ENCODE measurements at regions not wholly inside any gene's neighbourhood (a gene's known extent, or its start where the extent isn't known, plus 50 kb on each side); places are given as distances from the start of the nearest gene placed in this dataset.

GRCh38 chr10:44803862-44804261, 107.3 kb upstream of the TMEM72 start:
- H4K20me1 ChIP-seq (ENCODE audit: control insufficient read depth, extremely low read depth, insufficient read depth, low read length) = no peaks in the 10 kb centered on the region
- DNase-seq (ENCODE audit: low read depth in 2 of 2) = no peak
- no peak overlapping the region for H3K4me3 ChIP-seq (replicated peaks in 1 of 4; ENCODE audit: control extremely low read depth in 1 of 4, insufficient read depth in 1 of 4, low read depth in 3 of 4, low read length in 4 of 4)
- peaks cover 8% of the 10 kb centered on the region for H3K4me1 ChIP-seq (ENCODE audit: control insufficient read depth, extremely low read depth, insufficient read depth, low read length)
- no peak overlapping the region for H3K9ac ChIP-seq (ENCODE audit: insufficient read depth, low read length)
- H2AFZ ChIP-seq (ENCODE audit: low read length) = no peak overlapping the region
- no peak overlapping the region for H3K4me2 ChIP-seq (ENCODE audit: extremely low read depth, insufficient read depth, low read length)
- no peak overlapping the region for H3K27ac ChIP-seq (ENCODE audit: insufficient read depth, low read length)
- H3K36me3 ChIP-seq (ENCODE audit: control insufficient read depth, insufficient read depth, low read length) = no peaks in the 10 kb centered on the region
- TF ChIP-seq, protein P1, sequence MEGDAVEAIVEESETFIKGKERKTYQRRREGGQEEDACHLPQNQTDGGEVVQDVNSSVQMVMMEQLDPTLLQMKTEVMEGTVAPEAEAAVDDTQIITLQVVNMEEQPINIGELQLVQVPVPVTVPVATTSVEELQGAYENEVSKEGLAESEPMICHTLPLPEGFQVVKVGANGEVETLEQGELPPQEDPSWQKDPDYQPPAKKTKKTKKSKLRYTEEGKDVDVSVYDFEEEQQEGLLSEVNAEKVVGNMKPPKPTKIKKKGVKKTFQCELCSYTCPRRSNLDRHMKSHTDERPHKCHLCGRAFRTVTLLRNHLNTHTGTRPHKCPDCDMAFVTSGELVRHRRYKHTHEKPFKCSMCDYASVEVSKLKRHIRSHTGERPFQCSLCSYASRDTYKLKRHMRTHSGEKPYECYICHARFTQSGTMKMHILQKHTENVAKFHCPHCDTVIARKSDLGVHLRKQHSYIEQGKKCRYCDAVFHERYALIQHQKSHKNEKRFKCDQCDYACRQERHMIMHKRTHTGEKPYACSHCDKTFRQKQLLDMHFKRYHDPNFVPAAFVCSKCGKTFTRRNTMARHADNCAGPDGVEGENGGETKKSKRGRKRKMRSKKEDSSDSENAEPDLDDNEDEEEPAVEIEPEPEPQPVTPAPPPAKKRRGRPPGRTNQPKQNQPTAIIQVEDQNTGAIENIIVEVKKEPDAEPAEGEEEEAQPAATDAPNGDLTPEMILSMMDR (conservative IDR thresholded peaks at IDR 0.05 in 1 of 2, IDR thresholded peaks at IDR 0.05 in 1 of 2; ENCODE audit: low read depth in 1 of 2, low read length in 2 of 2) = no peak
- TF ChIP-seq EZH2 (IDR thresholded peaks at IDR 0.05; ENCODE audit: low read length, missing control alignments) = no peak
- H3K79me2 ChIP-seq (ENCODE audit: control insufficient read depth, insufficient read depth, low read length) = no peaks in the 10 kb centered on the region
- no peaks in the 10 kb centered on the region for H3K9me3 ChIP-seq (ENCODE audit: control insufficient read depth, insufficient read depth, low read depth, low read length)
- no peaks in the 10 kb centered on the region for H3K27me3 ChIP-seq (ENCODE audit: control insufficient read depth, insufficient read depth, low read length)

DNA sequence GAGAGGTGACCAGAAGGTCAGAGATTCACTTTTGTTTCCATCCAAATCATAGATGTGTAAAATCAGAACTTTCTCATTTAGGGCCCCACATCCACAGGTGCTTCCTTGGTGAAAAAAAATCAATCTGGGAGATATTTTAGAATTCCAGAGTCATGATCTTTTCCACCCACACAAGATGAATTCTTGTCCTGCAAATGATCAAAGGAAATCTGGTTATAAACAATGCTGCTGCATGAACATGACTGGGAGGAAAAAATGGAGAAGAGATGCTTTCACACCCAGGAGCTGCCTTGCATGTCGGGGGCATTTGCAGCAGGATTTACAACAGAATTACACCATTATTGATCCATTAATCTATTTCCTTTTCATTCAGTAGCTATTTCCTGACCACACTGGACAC, 106.5 kb upstream of the TMEM72 start:
- DNase-seq (ENCODE audit: low read depth in 2 of 2) = peak in 1 of 2 donors; percentile 91
- Histone ChIP-seq H3K4me1 (ENCODE audit: control insufficient read depth, extremely low read depth, insufficient read depth, low read length) (peaks cover 8% of the 10 kb centered on the region), H3K9ac (ENCODE audit: insufficient read depth, low read length) (no peak overlapping the region), H3K79me2 (ENCODE audit: control insufficient read depth, insufficient read depth, low read length) (no peaks in the 10 kb centered on the region), H3K4me3 (replicated peaks in 1 of 4; ENCODE audit: control extremely low read depth in 1 of 4, insufficient read depth in 1 of 4, low read depth in 3 of 4, low read length in 4 of 4) (no peak overlapping the region), H3K27me3 (ENCODE audit: control insufficient read depth, insufficient read depth, low read length) (no peaks in the 10 kb centered on the region), H3K9me3 (ENCODE audit: control insufficient read depth, insufficient read depth, low read depth, low read length) (no peaks in the 10 kb centered on the region), H3K36me3 (ENCODE audit: control insufficient read depth, insufficient read depth, low read length) (no peaks in the 10 kb centered on the region), H2AFZ (ENCODE audit: low read length) (no peak overlapping the region), H3K27ac (ENCODE audit: insufficient read depth, low read length) (no peak overlapping the region), H3K4me2 (ENCODE audit: extremely low read depth, insufficient read depth, low read length) (no peak overlapping the region), H4K20me1 (ENCODE audit: control insufficient read depth, extremely low read depth, insufficient read depth, low read length) (no peaks in the 10 kb centered on the region)
- TF ChIP-seq, protein P1 (conservative IDR thresholded peaks at IDR 0.05 in 1 of 2, IDR thresholded peaks at IDR 0.05 in 1 of 2; ENCODE audit: low read depth in 1 of 2, low read length in 2 of 2) = no peak
- TF ChIP-seq EZH2 (IDR thresholded peaks at IDR 0.05; ENCODE audit: low read length, missing control alignments) = no peak

DNA sequence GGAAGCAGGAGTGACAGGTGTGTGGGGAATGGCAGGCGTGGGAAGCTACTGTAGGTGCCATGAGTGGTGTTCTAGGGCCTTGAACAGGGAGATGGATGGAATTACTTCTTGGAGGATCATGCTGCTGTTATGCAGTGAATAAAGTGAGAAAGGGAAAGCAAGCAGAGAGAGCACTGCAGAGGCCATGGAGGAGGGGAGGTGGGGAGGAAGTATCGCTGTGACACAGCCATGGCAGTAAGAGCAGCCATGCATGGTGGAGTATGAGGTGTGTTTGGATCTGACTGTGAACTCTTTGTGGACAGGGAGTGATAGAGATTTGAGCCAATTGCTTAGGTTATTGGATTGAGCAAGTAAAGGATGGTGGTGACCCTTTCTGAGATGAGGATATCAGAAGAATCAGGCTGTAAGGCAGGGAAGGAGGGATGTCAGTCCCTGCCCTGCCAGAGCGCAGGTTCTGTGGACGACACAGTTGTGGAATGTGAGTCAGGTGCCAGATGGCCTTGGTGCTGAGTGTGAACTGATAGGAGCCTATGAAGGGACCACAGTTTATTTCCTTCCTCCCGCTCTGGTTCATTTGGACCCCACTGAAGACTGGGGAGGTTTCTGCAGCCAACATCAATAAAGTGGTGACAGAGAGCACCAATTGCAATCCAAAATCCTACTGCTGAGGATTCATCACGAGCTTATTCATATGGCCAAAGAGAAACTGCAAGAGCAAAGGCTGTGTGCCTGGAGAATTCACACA, 105.5 kb upstream of the TMEM72 start:
- H3K9me3 ChIP-seq (ENCODE audit: control insufficient read depth, insufficient read depth, low read depth, low read length) = no peaks in the 10 kb centered on the region
- no peak overlapping the region for H3K4me3 ChIP-seq (replicated peaks in 1 of 4; ENCODE audit: control extremely low read depth in 1 of 4, insufficient read depth in 1 of 4, low read depth in 3 of 4, low read length in 4 of 4)
- H3K79me2 ChIP-seq (ENCODE audit: control insufficient read depth, insufficient read depth, low read length) = no peaks in the 10 kb centered on the region
- TF ChIP-seq, protein P1 (conservative IDR thresholded peaks at IDR 0.05 in 1 of 2, IDR thresholded peaks at IDR 0.05 in 1 of 2; ENCODE audit: low read depth in 1 of 2, low read length in 2 of 2) = no peak
- TF ChIP-seq EZH2 (IDR thresholded peaks at IDR 0.05; ENCODE audit: low read length, missing control alignments) = no peak
- peak in 1 of 2 donors; percentile 40 for DNase-seq (ENCODE audit: low read depth in 2 of 2)
- H3K4me2 ChIP-seq (ENCODE audit: extremely low read depth, insufficient read depth, low read length) = no peak overlapping the region
- H3K4me1 ChIP-seq (ENCODE audit: control insufficient read depth, extremely low read depth, insufficient read depth, low read length) = peaks cover 8% of the 10 kb centered on the region
- no peaks in the 10 kb centered on the region for H3K27me3 ChIP-seq (ENCODE audit: control insufficient read depth, insufficient read depth, low read length)
- no peak overlapping the region for H3K27ac ChIP-seq (ENCODE audit: insufficient read depth, low read length)
- H2AFZ ChIP-seq (ENCODE audit: low read length) = no peak overlapping the region
- no peaks in the 10 kb centered on the region for H3K36me3 ChIP-seq (ENCODE audit: control insufficient read depth, insufficient read depth, low read length)
- no peaks in the 10 kb centered on the region for H4K20me1 ChIP-seq (ENCODE audit: control insufficient read depth, extremely low read depth, insufficient read depth, low read length)
- H3K9ac ChIP-seq (ENCODE audit: insufficient read depth, low read length) = no peak overlapping the region
